ENCODE measurements at regions not wholly inside any gene's neighbourhood (a gene's known extent, or its start where the extent isn't known, plus 50 kb on each side); places are given as distances from the start of the nearest gene placed in this dataset.
A peak's percentile ranks its signal among the peaks of the same experiment; 100 is the strongest.

DNA sequence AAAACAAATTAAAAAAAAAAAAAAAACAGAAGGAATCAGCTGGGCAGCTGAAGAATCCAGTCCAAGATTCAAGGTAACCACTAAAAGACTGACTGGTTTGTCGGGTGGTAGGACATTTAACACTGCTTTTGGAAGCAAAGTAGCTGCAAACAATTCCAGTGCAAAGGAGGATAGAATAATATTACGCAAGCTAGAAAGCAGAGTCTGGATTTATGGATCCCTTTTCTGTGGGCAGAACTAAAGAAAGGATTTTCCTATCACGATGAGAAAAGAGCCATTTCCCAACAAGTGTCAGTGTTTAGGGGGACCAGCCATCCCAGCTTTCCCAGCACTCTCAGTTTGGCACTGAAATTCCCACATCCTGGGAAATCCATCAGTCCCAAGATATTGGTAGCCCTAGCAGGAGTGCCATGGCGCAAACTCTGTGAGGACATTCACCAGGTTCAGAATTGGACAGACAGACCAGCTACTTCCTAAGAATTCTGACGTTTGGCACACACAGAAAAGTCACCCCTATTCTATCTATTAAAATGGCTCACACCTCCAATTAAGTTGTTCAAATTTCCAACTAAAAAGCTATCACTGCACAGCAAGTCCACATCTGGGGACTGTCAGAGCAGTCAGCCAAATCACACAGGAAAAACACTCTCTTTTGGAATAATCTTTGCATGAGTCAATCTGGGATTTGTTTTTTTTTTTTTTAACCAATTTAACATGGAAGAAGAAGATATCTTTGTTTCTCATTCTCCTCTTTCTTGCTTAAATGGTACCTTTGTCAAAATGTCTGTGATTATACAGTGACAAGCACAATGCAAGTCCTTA, 356.8 kb upstream of the ARID1B start:
- intact Hi-C loops (cut with DNase I; ENCODE audit: low total_unique reads), result no loop called here
- no peaks in the 10 kb centered on the region for H3K36me3 ChIP-seq
- TF ChIP-seq EP300 (IDR thresholded peaks at IDR 0.05) (no peak), POLR2AphosphoS5 (IDR thresholded peaks at IDR 0.05) (no peak), POLR2A (IDR thresholded peaks at IDR 0.05) (no peak)
- TF ChIP-seq, protein P1, sequence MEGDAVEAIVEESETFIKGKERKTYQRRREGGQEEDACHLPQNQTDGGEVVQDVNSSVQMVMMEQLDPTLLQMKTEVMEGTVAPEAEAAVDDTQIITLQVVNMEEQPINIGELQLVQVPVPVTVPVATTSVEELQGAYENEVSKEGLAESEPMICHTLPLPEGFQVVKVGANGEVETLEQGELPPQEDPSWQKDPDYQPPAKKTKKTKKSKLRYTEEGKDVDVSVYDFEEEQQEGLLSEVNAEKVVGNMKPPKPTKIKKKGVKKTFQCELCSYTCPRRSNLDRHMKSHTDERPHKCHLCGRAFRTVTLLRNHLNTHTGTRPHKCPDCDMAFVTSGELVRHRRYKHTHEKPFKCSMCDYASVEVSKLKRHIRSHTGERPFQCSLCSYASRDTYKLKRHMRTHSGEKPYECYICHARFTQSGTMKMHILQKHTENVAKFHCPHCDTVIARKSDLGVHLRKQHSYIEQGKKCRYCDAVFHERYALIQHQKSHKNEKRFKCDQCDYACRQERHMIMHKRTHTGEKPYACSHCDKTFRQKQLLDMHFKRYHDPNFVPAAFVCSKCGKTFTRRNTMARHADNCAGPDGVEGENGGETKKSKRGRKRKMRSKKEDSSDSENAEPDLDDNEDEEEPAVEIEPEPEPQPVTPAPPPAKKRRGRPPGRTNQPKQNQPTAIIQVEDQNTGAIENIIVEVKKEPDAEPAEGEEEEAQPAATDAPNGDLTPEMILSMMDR (IDR thresholded peaks at IDR 0.05), result no peak
- no peaks in the 10 kb centered on the region for H3K27me3 ChIP-seq
- WGBS, 5 donors, result 74 to 88% (median 85%) methylated on average over 5 of the region's 5 CpGs
- DNase-seq, result peak in 1 of 2 donors; percentile 17
- no peak overlapping the region for H3K4me3 ChIP-seq
- H3K4me1 ChIP-seq, result no peaks in the 10 kb centered on the region
- peaks cover 5 to 21% (median 9%) of the 10 kb centered on the region in 4 donors for H3K9me3 ChIP-seq
- H3K27ac ChIP-seq, result peak overlapping the region in 1 of 5 donors; percentile 36

DNA sequence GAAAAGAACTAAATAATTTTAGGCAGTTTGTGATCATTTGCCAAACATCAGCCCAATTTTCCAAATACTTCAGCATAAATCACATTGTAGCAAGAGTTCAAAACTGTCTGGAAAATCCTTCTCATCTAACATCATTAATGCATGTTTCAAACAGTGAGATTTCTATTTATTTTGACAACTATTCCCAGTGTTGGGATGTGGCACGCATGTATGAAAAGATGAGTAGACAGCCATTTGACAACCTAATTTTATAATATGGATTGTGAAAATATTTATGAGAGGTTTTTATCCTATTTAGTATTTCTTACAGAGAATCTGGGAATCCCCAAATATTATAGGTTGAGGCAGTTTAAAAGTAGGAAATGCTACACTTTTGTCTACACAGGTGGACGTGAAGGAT, 357.6 kb upstream of the ARID1B start:
- intact Hi-C loops (cut with DNase I; ENCODE audit: low total_unique reads), result no loop called here
- Histone ChIP-seq H3K4me1 (no peaks in the 10 kb centered on the region), H3K36me3 (no peaks in the 10 kb centered on the region), H3K9me3 (peaks cover 5 to 21% (median 9%) of the 10 kb centered on the region in 4 donors), H3K27me3 (no peaks in the 10 kb centered on the region), H3K4me3 (no peak overlapping the region), H3K27ac (no peak overlapping the region)
- WGBS, 5 donors, result 83 to 89% (median 85%) methylated on average over 2 of the region's 2 CpGs
- no peak for DNase-seq
- TF ChIP-seq, protein P1 (IDR thresholded peaks at IDR 0.05), result no peak
- TF ChIP-seq EP300 (IDR thresholded peaks at IDR 0.05) (no peak), POLR2AphosphoS5 (IDR thresholded peaks at IDR 0.05) (no peak)

DNA sequence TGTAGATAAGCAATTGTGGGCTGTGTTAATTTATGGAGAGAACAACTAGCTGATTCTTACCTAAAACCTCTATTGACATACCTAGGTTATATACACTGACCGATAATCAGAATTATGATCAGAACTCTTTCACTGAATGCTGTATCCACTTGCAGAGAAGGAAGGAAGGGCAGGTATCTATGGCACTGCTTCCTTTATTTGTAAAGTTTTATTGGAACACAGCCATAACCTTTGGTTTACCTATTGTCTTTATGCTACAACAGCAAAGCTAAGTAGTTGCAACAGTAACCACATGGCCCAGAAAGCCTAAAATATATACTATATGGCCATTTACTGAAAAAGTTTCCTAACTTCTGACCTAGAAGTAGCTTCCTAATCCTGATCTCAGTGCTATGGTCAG, 358.9 kb upstream of the ARID1B start:
- DNase-seq, result no peak
- H3K36me3 ChIP-seq, result no peaks in the 10 kb centered on the region
- H3K27me3 ChIP-seq, result no peaks in the 10 kb centered on the region
- no peak for TF ChIP-seq POLR2A (IDR thresholded peaks at IDR 0.05)
- TF ChIP-seq, protein P1 (IDR thresholded peaks at IDR 0.05), result no peak
- no peak for TF ChIP-seq POLR2AphosphoS5 (IDR thresholded peaks at IDR 0.05)
- no peak for TF ChIP-seq EP300 (IDR thresholded peaks at IDR 0.05)
- H3K27ac ChIP-seq, result no peak overlapping the region
- H3K4me3 ChIP-seq, result no peak overlapping the region
- WGBS, 5 donors, result 73 to 91% (median 83%) methylated on average over 1 of the region's 1 CpG
- no peaks in the 10 kb centered on the region for H3K4me1 ChIP-seq
- H3K9me3 ChIP-seq, result peaks cover 5 to 21% (median 8%) of the 10 kb centered on the region in 4 donors
- intact Hi-C loops (cut with DNase I; ENCODE audit: low total_unique reads), result no loop called here

DNA sequence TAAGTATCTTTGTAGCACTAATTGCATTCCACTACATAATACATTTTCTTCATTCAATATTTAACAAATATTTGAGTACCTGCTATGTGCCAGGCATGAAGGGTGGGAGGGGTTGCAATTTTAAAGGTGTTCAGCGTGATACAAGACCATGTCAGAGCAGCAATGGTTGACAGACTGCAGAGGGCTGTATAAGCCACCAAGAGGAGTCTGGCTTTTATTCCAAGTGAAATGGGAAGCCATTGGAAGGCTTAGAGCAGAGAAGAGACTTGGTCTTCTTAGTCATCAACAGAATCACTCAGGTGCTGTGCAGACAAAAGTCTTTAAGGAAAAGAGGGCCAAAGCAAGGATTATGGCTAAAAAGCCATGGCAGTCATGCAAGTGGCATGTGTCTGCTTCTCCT, 360.8 kb upstream of the ARID1B start:
- Histone ChIP-seq H3K9me3 (peaks cover 0 to 9% (median 0%) of the 10 kb centered on the region in 4 donors), H3K27me3 (no peaks in the 10 kb centered on the region), H3K27ac (no peak overlapping the region), H3K4me1 (no peaks in the 10 kb centered on the region), H3K36me3 (no peaks in the 10 kb centered on the region), H3K4me3 (no peak overlapping the region)
- intact Hi-C loops (cut with DNase I; ENCODE audit: low total_unique reads), result no loop called here
- WGBS, 5 donors, result 83 to 90% (median 85%) methylated on average over 1 of the region's 1 CpG
- DNase-seq, result no peak
- TF ChIP-seq POLR2AphosphoS5 (IDR thresholded peaks at IDR 0.05) (no peak), EP300 (IDR thresholded peaks at IDR 0.05) (no peak), POLR2A (IDR thresholded peaks at IDR 0.05) (no peak)
- TF ChIP-seq, protein P1 (IDR thresholded peaks at IDR 0.05), result no peak

Data from stomach (tissue), 8 donors.